Epithelial cell of proximal tubule (primary cell): ENCODE measurements at regions not wholly inside any gene's neighbourhood (a gene's known extent, or its start where the extent isn't known, plus 50 kb on each side); places are given as distances from the start of the nearest gene placed in this dataset.

Experiments
- DNase-seq: peaks from one replicate; pipeline ENCODE4 v3.0.0-alpha.2; 2011; ENCODE audit warnings: low read depth
- H3K4me3 ChIP-seq: 2 replicates; pipeline ENCODE4 v1.5.1; 2011; ENCODE audit warnings: low read depth, mild to moderate bottlenecking, low read length
- TF ChIP-seq, protein P1 (sequence below): conservative IDR thresholded peaks from 2 replicates; pipeline ENCODE4 v1.5.1; 2012; ENCODE audit warnings: low read depth, mild to moderate bottlenecking, low read length

DNA sequence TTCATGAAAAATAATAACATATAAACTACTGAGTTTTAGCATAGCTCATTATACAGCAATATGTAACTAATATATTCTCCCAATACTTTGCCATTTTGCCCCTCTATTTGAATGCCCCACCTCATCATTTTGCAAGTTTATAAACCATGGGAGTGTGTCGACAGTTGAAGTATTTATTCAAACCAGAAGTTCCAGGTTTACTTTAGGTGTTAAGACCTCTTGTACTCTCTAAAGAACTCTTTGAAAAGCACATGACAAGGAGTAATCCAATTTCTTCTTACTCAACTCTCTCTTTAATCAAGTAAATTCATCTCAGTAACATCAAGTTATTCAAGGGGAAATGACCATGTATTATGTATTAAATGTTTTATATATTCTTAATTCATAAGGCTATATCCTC, 240.7 kb downstream of the COX18 start:
- DNase-seq: no peak
- TF ChIP-seq, protein P1, sequence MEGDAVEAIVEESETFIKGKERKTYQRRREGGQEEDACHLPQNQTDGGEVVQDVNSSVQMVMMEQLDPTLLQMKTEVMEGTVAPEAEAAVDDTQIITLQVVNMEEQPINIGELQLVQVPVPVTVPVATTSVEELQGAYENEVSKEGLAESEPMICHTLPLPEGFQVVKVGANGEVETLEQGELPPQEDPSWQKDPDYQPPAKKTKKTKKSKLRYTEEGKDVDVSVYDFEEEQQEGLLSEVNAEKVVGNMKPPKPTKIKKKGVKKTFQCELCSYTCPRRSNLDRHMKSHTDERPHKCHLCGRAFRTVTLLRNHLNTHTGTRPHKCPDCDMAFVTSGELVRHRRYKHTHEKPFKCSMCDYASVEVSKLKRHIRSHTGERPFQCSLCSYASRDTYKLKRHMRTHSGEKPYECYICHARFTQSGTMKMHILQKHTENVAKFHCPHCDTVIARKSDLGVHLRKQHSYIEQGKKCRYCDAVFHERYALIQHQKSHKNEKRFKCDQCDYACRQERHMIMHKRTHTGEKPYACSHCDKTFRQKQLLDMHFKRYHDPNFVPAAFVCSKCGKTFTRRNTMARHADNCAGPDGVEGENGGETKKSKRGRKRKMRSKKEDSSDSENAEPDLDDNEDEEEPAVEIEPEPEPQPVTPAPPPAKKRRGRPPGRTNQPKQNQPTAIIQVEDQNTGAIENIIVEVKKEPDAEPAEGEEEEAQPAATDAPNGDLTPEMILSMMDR: no peak
- no peak overlapping the region for H3K4me3 ChIP-seq

DNA sequence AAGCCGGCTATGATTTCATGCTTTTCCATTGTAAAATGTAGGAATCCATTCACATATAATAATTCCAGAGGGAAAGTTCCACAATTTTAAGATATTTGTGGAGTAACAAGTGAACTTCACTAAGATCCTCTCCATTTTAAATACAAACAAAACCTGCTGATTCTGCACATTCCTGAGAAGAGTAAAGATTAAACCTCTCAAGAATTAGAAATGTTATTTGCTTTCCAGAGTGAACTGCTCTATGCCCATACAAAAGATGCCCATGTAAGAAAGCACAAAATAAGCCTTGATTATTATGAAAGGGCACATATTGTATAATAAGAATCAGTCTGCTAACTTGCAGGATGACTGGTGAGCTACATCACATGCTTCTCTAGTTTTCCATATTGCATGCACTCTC, 241.5 kb downstream of the COX18 start:
- H3K4me3 ChIP-seq: no peak overlapping the region
- TF ChIP-seq, protein P1: no peak

DNA sequence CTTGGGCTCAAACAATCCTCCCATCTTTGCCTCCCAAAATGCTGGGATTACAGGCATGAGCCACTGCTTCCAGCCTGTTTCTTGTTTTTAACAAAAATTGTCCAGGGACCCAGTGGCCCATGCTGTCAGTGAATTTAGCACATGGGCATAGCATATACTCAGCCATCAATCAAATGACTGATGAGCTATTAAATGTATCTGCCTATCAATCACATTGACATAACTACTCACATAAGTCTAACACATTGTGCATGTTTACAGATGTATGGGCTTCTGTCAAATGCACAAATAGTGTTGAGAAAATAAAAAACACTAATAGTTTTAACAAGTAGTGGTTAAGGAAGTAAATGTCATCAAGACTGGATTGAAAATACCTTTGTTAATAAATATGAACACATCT, 249.4 kb downstream of the COX18 start:
- TF ChIP-seq, protein P1: no peak
- no peak overlapping the region for H3K4me3 ChIP-seq

More for the DNA sequence above, 241.5 kb downstream of the COX18 start:
- DNase-seq: no peak

DNA sequence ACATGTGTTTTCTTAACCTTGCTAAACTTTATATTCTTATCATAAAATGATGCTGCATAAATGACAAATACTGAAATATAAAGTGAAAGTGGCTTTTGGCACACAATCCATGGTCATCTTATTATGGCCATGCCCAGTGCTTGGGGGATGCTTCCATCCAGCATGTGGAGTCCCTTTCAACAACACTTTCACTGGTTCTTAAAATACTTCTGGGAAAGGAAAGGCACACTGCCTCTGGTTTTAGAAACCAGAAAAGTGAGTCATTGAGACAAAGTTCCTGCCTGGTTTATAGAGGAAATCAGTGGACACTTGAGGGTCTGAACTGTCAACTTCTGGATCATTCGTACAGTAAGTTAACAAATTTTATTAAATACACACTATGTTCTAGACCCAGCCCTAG, 248.0 kb upstream of the ADAMTS3 start:
- DNase-seq: no peak
- TF ChIP-seq, protein P1: no peak
- no peak overlapping the region for H3K4me3 ChIP-seq

More for the DNA sequence above, 249.4 kb downstream of the COX18 start:
- DNase-seq: no peak

DNA sequence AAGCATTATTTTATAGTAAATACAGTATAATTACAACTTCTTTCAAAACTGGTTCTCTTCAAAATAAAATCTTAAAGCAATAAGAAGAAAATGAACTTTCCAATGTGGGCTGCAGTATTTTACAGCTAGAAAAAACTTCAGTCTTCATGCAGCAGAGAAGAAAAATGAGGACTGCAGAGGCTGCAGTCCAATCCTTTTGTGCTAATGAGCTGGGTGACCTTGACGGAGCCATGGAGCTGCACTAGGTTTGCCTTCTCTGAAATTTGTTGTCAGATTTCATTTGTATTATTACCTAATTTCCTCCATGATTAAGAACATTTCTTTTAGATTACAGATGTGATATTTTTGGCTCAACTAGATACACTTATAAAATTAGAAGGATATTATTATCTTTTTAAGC, 245.2 kb upstream of the ADAMTS3 start:
- TF ChIP-seq, protein P1: no peak
- H3K4me3 ChIP-seq: no peak overlapping the region
- DNase-seq: no peak

DNA sequence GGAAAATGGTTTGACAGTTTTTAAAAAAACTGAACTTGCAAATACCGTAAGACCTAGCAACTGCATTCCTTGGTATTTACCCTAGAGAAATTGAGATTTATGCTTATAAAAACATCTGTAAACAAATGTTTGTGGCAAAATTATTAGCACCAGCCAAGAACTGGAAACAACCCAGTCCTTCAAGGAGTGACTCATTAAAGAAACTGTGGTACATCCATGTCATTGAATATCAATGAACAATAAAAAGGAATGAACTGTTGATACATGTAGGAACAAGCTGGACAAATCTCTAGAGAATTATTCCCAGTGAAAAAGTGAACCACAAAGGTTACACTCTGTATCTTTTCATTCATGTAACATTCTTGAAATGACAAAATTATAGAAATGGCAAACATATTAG, 240.2 kb upstream of the ADAMTS3 start:
- H3K4me3 ChIP-seq: no peak overlapping the region
- TF ChIP-seq, protein P1: no peak
- no peak for DNase-seq

DNA sequence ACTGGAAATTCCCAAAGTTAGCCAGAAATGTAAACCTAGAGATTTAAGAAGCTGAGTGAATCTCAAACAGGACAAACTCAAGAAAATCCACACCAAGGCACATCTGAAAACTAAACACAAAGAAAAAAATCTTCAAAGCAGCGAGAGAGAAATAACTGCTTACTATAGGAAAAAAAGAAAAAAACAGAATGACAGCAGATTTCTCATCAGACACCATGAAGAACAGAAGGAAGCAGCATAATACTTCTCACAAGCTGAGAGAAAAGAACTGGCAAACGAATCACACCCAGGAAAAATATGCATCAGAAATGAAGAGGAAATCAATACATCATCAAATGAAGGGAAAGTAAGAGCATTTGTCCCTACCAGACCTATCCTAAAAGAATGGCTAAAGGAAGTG, 236.3 kb upstream of the ADAMTS3 start:
- DNase-seq: no peak
- TF ChIP-seq, protein P1: no peak
- H3K4me3 ChIP-seq: no peak overlapping the region
